DMS153 treated with DMSO at 0.1 percent for 48 hours (cell line): ENCODE measurements at regions not wholly inside any gene's neighbourhood (a gene's known extent, or its start where the extent isn't known, plus 50 kb on each side); places are given as distances from the start of the nearest gene placed in this dataset.
"Not testable (repeated sequence)": the region's sequence is repeated elsewhere in the genome, so short reads cannot be mapped to it uniquely, and the experiment has no call there.

Source experiments
- DNase-seq: peaks from one replicate; lab custom pipeline; 2025; ENCODE audit not compliant: unreplicated experiment; lab: John Stamatoyannopoulos, UW

DNA sequence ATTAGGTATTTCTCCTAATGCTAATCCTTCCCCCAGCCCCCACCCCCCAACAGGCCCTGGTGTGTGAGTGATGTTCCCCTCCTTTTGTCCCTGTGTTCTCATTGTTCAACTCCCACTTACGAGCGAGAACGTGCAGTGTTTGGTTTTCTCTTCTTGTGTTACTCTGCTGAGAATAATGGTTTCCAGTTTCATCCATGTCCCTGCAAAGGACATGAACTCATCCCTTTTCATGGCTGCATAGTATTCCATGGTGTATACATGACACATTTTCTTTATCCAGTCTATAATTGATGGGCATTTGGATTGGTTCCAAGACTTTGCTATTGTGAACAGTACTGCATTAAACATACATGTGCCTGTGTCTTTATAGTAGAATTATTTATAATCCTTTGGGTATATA lies 138.9 kb upstream of the TMEM229A start:
- DNase-seq = not testable (repeated sequence)

DNA sequence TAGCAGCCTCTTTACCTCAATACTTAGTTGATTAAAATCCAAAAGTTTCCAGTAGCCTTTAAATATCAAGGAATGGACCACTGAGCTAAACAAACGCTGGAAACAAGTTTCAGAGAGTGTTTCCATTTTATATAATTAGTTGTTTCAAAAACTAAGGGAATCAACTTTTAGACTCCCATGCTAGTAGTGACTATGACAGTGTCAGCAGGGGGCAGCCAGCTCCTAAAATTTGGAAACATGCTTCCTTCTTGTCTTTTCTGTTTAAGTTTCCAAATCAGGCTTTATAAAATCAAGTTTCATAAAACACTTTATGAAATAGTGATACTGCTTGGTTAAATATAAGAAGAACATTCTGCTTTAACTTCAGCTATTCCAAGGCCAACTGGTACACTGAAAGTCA lies 138.2 kb upstream of the TMEM229A start:
- no peak for DNase-seq

DNA sequence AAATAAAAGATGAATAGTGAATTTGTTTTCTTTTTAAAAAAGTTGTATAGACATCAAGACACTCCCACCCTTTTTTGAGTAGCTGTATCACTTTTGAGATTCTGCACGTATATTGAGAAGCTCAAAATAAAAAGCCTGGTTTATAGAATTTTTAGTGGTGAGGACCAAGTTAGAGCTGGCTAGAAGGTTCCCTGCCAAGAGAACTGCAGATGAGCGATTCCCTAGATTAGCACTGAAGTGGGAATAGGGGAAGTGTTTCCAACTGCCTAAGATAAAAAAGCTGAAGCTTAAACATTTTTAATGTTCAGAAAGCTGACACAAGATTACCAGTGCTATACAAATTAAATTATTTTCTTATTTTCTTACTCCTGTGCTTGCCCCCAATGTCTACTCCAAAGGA lies 135.7 kb upstream of the TMEM229A start:
- DNase-seq = no peak

DNA sequence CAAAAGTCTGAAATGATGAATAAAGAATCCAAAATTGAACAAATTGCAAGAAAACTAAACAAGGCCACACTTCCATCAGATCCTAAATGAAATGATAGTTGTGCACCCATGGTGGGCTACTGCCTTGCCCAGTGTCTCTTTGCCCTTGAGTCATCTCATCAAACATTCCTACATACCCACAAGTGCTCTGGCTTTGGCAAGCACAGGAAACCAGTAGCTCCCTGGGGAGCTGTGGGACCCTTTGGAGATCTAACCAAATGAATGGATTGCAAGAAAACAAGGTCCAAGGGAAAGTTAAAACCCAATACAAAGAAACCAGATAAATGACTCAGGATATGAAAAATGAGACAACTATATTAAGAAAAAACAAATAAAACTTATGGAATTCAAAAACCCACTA lies 129.8 kb upstream of the TMEM229A start:
- DNase-seq = no peak

DNA sequence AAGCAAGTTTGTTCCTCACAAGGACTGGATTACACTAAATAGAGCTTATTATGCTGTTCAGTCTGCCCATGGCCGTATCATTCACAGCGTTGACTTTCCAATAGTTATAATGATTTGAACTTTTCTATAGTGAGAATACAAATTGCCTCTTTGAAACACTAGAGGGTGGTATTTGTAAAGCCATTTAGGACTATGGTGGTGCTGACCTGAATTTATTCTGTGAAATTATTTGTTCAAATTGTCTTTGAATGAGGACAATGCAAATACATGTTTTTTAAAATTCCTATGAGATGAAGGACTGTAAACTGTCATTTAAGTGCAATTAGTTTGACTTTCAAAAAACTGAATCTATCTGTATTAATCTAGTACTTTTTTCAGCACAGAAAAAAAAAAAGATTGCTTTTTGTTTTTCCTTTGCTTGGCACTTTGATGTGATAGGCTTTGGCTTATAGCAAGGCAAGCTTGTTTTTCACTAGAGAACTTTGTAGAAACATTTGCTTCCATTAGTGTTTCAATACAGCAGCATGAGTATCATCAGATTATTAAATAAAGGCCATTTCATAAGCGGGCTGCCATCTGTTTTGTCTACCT lies 122.7 kb upstream of the TMEM229A start:
- peak; percentile 17 for DNase-seq

DNA sequence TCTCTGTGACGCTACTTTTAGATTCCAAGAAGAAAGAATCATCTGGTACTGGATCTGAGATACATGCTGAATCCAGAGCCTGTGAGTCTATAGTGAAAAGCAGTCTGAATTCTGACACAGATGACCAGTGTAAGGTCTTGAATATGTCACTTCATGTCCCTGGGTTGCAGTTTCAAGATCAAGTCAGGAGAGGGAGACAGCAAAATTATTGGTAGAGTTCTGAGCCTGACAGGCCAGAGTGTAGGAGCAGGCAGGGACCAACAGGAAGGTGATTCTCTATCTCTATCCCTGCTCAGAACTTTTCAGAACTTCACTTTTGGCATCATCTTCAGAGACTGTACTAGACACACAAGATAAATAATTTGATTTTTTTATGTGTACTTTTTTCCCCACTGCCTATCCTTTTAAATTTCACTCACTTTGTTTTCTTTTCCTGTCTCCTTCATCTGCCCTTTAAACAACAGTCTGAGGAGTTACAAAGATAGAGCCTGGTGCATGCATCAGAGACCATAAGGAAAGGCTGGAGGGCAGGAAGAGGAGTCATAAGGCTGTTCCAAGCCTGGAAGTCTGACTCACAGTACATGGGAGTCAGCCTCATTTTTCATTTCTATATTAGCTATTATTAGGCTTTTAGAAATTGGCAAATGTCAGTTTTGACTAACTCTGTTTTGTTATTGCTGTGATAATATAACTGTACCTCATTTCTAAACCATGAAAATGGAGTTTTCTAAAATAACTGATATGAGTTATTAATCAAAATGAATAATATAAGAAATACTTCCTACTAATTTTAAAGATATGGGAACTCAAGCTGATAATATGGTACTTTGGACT lies 120.2 kb upstream of the TMEM229A start:
- DNase-seq = peak; percentile 20

DNA sequence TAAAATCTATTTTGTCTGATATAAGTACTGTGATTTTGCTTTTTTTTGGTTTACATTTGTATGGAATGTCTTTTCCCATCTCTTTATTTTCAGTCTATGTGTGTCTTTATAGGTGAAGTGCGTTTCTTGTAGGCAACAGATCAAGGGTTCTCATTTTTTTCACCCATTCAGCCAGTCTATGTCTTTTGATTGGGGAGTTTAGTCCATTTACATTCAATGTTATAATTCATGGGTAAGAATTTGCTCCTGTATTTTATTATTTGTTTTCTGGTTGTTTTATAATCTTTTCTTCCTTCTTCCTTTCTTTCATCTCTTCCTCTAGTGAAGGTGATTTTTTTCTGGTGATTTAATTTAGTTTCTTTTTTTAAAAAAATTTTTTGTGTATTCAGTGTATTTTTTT lies 104.8 kb upstream of the TMEM229A start:
- no peak for DNase-seq

DNA sequence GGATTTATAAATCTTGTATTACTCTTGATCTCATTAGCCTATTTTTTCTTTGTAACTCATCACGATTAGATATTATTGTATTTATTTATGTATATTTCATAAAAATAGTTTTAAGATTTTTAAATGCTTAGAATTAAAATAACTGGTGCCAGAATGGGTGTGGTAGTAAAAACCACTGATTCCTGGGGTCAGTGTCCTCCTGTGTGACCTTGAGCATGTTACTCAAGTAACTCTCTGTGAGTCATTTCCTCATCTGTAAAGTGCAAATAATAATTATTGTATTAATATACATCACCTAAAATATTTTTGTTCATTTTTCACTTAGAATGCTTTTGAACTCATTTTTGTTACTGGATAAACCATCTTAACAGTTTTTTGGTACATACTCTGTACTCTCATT lies 91.3 kb upstream of the TMEM229A start:
- DNase-seq = no peak

DNA sequence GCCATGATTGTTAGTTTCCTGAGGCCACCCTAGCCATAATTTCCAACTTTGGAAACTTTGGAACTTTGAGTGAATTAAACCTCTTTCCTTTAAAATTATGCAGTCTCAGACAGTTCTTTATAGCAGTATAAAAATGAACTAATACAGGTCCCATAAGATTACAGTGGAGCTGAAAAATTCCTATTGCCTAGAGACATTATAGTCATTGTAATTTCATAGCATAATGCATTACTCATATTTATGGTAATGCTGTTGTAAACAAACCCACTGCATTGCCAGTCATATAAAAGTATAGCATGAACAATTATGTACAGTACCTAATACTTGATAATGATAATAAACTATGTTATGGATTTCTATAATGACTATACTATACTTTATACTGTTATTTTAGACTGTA lies 88.0 kb upstream of the TMEM229A start:
- DNase-seq = no peak

DNA sequence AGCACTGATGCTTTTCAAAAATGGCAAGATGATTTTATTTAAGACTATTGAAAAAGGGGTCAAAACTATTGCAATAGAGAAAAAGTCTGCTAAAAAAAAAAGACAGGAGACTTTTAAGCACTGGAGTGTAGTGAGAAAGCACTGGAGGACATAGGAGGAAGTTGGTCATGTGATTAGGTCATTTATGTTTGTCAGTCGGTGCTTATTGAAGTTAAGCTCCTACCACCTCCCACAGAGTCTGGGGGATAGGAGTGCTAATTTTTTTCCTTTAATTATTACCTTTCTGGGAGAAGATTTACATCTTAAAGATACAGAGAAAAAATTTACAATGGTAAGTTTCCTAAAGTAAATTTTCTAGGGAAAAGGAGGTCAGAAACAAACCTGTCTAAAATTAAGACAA lies 80.2 kb upstream of the TMEM229A start:
- no peak for DNase-seq

DNA sequence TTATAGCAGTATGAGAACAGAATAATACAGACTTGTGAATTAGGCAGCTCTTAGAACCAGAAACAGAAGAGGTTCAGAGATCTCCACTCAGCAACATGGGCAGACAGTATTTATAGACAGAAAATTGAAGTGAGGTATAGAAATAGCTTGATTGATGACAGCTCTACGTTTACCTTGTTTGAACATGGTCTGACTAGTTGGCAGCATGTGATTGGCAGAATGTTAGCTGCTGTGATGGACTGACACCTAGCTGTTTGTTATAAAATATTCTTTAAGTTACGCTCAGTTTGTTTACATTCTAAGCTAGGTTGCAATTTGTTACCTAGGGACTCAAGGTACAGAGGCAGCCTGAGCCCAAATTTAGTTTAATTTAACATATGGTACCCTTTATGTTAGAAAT lies 73.7 kb upstream of the TMEM229A start:
- DNase-seq = no peak

DNA sequence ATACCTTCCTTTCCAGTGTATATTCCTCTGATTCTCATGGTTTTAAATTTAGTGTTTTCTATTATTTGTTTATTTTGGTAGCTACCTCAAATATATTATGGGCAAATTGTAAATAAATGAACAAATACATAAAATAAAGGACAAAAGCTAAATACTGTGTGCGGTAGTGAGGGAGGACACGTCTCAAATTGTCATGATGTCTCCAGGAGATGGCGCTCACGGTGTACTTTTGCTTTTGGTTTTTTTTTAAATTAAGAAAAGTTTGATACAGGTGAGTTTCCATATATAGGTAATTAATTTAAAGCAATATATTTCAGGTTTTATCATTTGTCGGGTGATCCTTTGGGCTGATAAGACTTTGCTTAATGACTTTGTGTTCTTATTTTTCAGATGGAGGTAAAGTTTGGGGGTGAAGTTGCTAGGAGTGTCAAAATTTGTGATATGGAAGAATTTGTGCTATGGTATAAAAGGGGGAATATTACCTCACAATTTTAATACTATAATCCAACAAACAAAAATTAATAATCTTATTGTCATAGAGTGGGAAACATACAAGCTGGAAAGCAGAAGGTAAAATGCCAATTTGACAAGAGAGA lies 68.4 kb upstream of the TMEM229A start:
- no peak for DNase-seq

DNA sequence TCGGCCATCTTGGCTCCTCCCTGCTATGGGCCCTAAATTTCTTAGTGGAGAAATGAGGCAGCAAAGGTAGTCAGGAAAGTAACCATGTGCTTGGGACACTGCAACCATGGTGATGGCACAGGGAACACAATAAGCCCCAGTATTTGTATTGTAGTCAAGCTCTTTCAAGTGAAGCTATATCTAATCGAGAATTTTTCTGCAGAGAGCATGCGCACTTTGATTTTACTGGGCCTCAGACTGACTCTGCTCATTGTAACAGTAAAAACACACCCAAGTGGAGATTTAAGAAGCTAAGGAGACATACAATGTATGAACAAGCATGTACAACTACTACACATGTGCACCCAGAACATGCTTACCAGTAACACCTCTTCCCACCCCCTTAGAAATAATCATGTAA lies 67.3 kb upstream of the TMEM229A start:
- no peak for DNase-seq

DNA sequence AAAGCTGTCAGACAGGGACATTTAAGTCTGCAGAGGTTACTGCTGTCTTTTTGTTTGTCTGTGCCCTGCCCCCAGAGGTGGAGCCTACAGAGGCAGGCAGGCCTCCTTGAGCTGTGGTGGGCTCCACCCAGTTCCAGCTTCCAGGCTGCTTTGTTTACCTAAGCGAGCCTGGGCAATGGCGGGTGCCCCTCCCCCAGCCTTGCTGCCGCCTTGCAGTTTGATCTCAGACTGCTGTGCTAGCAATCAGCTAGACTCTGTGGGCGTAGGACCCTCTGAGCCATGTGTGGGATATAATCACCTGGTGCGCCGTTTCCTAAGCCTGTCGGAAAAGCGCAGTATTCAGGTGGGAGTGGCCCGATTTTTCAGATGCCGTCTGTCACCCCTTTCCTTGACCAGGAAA lies 66.7 kb upstream of the TMEM229A start:
- not testable (repeated sequence) for DNase-seq

DNA sequence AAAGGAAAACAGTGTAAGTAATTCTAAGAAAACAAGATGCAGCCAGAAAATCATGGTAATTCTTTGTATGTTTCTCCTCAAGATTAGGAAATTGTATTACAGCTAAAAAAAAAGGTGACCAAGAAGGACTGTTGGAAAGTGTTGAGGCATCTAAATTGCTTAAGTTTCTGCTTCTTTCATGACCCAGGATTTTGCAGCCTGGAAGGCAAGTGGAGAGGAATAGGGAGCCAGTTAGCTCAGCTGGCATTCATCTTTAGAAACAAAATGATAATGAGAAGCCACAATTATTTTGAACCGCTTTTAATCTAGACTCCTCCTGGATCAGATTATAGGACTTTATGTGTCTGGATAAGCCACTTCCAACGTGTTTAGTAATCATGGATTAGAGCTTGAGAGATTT lies 56.8 kb upstream of the TMEM229A start:
- DNase-seq = no peak

DNA sequence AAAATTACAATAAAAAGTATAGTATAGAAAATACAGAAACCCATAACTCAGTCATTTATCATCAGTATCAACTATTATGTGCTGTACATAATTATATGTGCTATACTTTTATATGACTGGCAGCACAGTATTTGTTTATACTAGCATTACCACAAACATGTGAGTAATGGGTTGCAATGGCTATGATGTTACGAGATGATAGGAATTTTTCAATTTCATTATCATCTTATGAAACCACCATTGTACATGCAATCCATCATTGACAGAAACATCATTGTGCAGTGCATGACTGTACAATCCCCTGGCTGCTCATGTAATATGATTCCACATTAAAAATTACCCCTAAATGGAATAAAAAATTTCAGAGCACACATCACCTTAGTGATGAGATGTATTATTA lies 55.7 kb upstream of the TMEM229A start:
- DNase-seq = no peak

DNA sequence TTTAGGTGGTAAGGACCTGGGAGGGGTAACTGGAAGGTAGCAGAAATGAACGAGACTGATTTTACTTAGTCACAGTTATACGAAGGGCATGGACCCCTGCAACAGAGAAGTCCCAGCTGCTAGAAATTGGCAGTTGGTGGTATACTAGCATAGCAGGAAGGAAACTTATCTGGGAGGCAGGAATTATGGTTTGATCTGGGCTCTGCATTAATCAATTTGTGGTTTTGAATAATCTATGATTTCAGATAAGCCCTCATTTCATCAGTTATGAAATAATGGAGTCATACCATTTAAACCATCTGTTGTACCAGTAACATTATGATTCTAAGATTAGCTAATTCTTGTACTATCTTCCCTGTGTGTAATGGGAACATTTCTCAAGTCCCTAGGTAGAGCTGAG lies 54.0 kb upstream of the TMEM229A start:
- DNase-seq = no peak

DNA sequence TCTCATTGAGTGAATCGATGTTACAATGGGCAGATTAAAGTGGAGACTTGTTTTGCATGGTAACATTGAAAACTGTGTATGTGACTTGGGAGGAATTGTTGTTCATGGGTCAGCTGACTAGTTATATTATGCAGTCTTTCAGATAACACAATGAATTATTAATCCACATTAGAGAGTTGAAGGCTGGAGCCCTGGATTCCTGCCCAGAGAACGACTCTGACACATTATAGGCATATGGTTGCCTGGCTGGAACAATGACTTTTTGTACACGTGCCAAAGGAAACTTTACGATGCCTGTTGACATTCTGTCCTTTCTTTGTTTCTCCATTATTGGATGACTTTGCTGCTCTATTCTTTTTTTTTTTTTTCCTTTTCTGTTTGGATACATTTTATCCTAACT lies 52.3 kb upstream of the TMEM229A start:
- DNase-seq = peak; percentile 62

DNA sequence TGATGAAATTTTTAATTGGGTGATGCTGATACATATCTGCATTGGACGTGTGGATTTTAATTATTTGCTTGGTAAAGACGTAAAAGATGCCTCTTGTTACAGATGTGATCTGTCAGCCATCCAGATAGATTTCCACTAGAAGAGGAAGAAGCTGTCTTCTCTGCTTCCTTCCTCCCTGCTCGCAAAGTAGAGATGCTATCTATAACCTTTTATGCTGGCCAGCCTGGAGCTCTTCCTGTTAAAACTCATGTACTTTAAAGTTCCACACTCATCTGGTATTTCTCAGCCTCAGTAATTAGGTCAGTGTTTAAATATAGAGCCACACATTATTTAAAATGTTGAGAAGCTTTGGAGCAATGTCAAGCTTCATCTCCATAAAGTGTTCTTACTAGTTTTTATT lies 51.2 kb upstream of the TMEM229A start:
- DNase-seq = no peak
